Panc1 (cell line): ENCODE measurements at regions not wholly inside any gene's neighbourhood (a gene's known extent, or its start where the extent isn't known, plus 50 kb on each side); places are given as distances from the start of the nearest gene placed in this dataset.

Experiments used
- POLR2AphosphoS5 ChIP-seq: IDR thresholded peaks from 2 replicates; pipeline ENCODE4 v1.6.1; 2012; ENCODE audit warnings: mild to moderate bottlenecking, low read depth, low read length, moderate library complexity
- SIN3A ChIP-seq: IDR thresholded peaks from 2 replicates; pipeline ENCODE4 v1.6.1; 2012; ENCODE audit warnings: low read depth, mild to moderate bottlenecking, low read length, moderate library complexity, borderline replicate concordance; ENCODE audit not compliant: insufficient read depth
- TCF7L2 ChIP-seq: IDR thresholded peaks from 2 replicates; pipeline ENCODE4 v1.6.1; 2011; ENCODE audit warnings: mild to moderate bottlenecking, low read depth, low read length, inconsistent platforms
- TF ChIP-seq, protein P1 (sequence below): fragments of 450-650 bp; IDR thresholded peaks from 2 replicates; pipeline ENCODE4 v1.5.1; 2017; ENCODE audit warnings: mild to moderate bottlenecking
- TF ChIP-seq, protein P2 (sequence below), 2 experiments: IDR thresholded peaks; 2 replicates each; pipeline ENCODE4 v1.6.1; 2011 to 2012; ENCODE audit warnings: low read depth in 2 of 2, control low read depth in 1 of 2, low read length in 1 of 2, mild to moderate bottlenecking in 1 of 2, moderate library complexity in 1 of 2; ENCODE audit not compliant: insufficient read depth in 1 of 2

DNA sequence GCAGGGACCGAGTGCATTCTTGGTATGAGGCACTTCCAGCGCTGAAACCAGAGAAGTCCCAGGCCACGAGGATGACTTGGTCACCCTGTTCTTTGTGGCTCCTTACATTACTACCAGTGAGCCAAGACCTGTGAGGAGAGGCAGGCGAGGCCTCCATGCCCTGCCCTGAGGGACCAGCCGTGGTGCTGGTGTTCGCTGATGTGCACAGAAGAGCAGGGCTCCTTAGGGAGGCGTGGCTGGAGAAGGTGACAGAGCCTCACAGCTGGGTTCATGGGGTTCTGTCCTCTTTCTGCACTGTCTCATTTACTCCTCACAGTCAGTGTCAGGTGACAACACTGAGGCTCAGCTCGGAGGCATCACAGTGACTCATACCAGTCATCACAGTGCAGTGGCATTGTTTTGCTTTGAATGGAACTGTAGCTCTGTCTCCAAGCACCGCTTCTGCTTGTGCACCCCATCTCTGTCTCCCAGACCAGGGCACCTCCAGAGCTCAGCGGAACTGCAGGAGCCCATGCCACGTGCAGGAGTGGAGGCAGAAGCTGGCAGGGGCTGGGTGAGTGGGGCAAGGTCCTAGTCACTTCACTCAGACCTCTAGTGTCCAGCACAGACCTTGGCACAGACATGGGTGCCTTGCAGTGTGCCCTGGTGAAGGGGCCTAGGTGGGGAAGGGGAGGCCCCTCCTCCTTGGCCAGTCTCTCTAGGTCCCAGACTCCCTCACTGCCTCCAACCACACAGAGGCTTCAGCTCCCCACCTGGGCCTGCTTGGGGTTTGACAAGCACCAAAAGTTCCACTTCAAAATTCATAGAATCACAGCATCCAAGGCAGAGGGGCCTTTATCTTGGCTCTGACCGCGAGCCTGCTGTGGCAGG lies 310.9 kb downstream of the MATN1 start:
- TF ChIP-seq, protein P1, sequence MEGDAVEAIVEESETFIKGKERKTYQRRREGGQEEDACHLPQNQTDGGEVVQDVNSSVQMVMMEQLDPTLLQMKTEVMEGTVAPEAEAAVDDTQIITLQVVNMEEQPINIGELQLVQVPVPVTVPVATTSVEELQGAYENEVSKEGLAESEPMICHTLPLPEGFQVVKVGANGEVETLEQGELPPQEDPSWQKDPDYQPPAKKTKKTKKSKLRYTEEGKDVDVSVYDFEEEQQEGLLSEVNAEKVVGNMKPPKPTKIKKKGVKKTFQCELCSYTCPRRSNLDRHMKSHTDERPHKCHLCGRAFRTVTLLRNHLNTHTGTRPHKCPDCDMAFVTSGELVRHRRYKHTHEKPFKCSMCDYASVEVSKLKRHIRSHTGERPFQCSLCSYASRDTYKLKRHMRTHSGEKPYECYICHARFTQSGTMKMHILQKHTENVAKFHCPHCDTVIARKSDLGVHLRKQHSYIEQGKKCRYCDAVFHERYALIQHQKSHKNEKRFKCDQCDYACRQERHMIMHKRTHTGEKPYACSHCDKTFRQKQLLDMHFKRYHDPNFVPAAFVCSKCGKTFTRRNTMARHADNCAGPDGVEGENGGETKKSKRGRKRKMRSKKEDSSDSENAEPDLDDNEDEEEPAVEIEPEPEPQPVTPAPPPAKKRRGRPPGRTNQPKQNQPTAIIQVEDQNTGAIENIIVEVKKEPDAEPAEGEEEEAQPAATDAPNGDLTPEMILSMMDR = no peak
- TF ChIP-seq TCF7L2 = no peak
- TF ChIP-seq, protein P2, sequence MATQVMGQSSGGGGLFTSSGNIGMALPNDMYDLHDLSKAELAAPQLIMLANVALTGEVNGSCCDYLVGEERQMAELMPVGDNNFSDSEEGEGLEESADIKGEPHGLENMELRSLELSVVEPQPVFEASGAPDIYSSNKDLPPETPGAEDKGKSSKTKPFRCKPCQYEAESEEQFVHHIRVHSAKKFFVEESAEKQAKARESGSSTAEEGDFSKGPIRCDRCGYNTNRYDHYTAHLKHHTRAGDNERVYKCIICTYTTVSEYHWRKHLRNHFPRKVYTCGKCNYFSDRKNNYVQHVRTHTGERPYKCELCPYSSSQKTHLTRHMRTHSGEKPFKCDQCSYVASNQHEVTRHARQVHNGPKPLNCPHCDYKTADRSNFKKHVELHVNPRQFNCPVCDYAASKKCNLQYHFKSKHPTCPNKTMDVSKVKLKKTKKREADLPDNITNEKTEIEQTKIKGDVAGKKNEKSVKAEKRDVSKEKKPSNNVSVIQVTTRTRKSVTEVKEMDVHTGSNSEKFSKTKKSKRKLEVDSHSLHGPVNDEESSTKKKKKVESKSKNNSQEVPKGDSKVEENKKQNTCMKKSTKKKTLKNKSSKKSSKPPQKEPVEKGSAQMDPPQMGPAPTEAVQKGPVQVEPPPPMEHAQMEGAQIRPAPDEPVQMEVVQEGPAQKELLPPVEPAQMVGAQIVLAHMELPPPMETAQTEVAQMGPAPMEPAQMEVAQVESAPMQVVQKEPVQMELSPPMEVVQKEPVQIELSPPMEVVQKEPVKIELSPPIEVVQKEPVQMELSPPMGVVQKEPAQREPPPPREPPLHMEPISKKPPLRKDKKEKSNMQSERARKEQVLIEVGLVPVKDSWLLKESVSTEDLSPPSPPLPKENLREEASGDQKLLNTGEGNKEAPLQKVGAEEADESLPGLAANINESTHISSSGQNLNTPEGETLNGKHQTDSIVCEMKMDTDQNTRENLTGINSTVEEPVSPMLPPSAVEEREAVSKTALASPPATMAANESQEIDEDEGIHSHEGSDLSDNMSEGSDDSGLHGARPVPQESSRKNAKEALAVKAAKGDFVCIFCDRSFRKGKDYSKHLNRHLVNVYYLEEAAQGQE (IDR thresholded peaks at IDR 0.05; ENCODE audit: insufficient read depth in 1 of 2, low read depth in 2 of 2, low read length in 1 of 2) = no peak
- no peak for TF ChIP-seq SIN3A
- no peak for TF ChIP-seq POLR2AphosphoS5
